NCI-H446 (cell line): ENCODE measurements at regions not wholly inside any gene's neighbourhood (a gene's known extent, or its start where the extent isn't known, plus 50 kb on each side); places are given as distances from the start of the nearest gene placed in this dataset.

Experiments
- DNase-seq, 2 experiments: peaks; one replicate each; lab custom pipeline; 2025; lab: John Stamatoyannopoulos, UW

- DNase-seq, result no peak
Measured at GRCh38 chr5:62980884-62981283, 402.3 kb downstream of the LRRC70 start.

DNA sequence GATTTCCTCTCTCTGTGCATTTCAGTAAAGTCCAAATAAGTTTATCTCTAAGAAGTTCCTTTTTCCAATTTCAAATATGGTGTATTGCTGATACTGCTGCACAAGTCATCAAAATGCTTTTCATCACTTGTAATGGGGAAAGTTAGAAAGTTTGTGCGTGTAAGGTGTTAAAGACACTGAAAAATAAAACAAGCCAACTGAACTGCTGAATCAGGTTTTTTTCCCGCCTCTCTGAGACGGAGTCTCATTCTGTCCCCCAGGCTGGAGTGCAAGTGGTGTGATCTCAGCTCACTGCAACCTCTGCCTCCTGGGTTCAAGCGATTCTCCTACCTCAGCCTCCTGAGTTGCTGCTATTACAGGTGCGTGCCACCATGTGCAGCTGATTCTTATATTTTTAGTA is 400.9 kb downstream of the LRRC70 start:
- no peak for DNase-seq

DNA sequence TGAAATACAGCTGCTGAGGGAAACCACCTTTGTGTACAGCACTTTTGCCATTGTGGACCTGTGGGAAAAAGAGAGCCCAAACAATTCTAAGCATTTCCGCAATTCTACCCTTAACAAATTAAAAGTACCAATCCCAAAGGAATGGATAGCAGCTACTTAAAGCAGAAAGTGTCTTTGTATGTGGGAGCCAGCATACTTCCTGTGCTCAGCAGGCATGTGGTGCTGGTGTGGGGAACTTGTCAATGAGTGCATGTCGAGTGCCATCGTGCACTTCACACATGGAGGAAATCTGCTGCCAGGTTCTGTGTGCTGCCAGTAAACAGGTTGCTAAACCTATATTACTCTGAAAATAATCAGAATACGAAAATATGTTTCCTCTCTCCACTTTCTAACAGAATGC is 399.0 kb downstream of the LRRC70 start:
- no peak for DNase-seq

GRCh38 chr5:62974623-62975022 is 396.0 kb downstream of the LRRC70 start:
- no peak for DNase-seq

DNA sequence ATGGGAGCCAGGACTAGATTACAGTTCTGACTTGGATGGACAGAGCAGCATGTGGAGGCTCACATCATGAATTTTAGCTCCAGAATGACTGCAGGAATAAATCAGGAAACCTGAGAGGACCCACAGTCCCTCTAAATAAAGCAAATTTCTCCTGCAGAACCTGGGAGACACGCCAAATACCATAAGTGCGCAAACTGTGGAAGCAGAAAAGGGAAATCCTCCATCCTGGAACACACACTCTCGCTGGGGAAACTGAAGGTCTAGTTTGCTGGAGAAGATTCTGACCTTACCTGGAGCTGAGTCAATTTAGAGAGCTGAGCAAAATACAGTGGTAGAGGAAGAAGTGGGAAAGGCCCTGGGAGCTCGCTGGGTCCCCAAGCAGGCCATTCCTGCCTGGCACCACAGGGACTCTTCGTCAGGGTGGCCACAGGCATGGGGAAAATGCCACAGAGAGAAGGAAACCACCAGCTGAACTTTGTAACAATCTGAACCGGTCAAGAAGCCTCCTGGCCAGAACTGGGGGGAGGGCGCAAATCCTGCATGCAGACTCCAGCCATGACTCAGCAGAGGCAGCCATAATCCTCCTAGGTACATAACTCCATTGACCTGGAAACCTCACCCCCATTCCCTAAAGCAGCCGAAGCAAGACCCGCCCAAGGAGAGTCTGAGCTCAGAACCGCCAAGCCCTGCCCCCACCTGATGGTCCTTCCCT is 390.9 kb downstream of the LRRC70 start:
- no peak for DNase-seq

DNA sequence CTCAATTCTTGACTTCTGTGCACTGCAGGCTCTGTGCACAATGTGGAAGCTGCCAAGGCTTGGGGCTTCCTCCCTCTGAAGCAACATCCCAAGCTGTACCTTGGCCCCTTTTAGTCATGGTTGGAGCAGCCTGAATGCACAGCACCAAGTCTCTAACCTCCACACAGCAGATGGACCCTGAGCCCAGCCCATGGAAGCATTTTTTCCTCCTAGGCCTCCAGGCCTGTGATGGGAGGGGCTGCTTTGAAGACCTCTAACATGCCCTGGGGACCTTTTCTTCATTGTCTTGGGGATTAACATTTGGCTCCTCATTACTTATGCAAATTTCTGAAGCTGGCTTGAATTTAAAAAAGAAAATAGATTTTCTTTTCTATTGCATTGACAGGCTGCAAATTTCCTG is 385.8 kb downstream of the LRRC70 start:
- DNase-seq, result no peak

GRCh38 chr5:62960781-62961180 is 382.2 kb downstream of the LRRC70 start:
- DNase-seq, result no peak

DNA sequence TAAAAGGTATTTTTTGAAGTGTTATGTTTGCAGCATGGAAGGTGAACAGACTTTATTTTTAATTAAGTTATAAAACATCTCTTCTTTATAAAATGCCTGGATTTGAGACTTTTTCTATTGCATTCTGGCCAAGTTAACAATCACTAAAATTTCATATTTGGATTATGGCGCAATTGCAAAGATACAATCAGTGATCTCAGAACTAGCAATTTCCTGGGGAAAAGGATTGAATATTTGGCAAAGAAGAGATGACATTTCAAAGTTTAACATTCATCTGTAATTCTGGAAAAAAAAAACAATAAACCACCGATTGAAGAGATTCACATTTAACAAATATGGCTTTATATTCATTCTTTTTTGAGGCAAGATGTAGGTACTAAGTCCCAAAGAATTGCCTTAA is 378.0 kb downstream of the LRRC70 start:
- no peak for DNase-seq

GRCh38 chr5:62954578-62954977 is 376.0 kb downstream of the LRRC70 start:
- no peak for DNase-seq

- DNase-seq, result no peak
Measured at GRCh38 chr5:62948301-62948700, 369.7 kb downstream of the LRRC70 start.

GRCh38 chr5:62942384-62942783 is 363.8 kb downstream of the LRRC70 start:
- no peak for DNase-seq

- DNase-seq, result no peak
Measured at GRCh38 chr5:62938927-62939326, 360.3 kb downstream of the LRRC70 start.

DNA sequence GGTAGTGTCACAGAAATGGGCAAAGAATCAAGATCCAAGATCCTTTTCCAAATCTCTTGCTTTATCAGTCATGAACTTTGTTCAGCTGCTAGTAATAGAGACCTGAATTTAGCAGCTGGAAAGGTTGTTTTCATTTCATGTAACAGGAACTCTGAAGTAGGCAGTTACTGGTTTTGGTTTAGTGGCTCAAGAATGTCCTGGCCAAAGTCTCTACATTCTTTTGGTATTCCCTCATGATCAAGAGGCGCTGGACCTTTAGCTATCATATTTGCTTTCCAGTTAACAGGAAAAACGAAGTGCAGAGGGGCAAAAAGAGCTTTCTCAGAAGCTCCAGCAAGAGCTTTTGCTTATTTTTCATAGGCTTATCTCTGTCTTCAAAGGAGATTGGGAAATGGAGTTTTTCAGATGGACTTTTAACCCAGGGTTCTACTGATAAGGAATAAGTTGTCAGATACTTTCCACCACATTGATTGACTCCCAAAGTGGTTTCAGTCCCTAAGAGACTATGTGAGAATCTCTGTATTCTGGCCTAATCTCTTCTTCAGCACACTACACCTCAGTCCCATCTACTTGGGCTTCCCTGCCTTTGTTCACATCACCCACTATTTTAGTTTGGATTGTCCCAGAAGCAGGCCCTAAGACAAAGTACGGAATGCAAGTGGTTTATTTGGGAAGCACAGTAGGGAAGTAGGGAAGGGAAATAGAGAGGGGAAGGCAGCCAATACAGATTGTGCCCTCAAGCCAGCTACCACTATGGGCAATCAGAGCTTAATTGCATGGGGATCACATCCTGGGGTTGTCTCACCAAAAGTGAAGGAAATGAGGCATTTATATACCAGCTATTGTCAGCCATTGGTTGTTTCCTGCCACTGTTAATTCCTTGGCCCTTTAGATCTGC is 359.3 kb downstream of the LRRC70 start:
- DNase-seq, result no peak

- DNase-seq, result no peak
Measured at GRCh38 chr5:62935660-62936059, 357.0 kb downstream of the LRRC70 start.

DNA sequence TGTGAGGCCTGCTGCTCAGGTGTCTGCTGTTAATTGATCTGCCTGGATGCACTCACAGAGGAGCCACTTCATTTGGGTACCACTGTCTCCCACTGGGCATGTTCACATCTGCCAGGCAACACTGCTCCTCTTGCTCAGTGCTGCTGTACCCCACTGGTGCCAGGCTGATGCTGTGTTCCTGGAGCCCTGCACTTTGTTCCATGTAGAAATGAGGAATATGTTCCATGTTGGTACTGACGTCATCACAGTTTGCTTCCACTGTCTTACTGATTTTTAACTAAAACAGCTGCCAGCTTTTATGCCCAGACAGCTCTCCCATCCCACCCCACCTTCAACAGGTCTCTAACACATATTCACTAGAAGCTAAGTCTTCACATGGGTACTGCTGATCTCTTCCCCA is 355.7 kb downstream of the LRRC70 start:
- DNase-seq, result no peak

- DNase-seq, result no peak
Measured at GRCh38 chr5:62933261-62933660, 354.6 kb downstream of the LRRC70 start.

DNA sequence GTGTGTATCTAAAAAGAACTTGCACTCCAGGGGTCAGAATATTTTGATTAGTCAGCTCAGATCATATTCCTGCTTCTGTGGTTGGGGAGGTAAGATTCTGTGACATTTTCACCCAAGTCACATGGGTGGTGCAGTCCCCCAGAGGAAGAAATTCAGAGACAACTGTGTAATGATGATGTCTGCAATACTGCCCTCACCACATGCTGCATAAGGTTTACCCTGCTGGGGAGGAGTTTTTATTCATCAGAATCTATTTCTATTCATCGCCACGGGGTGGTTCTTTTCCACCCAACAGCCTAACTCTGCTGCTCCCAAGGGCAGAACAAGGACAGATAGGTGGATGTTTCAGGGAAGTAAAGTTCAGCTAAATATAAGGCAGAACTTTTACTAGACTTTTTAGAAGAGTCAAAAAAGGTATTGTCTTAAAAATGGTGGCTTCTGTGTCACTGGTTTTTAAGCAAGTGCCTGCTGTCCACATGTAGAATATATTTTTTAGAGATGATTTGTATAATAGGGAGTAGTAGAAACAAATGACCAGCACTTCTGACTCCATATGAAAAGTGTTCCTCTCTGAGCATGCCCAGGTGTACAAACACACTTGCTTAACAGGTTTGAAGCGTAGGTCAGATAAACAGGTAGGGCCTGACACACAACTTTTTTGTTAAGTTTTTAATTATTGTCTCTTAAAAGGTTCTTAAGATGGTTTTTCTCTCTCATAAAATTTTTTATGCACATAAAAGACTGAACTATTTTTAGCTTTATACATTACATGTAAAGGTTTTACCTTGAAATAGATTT is 352.7 kb downstream of the LRRC70 start:
- no peak for DNase-seq

GRCh38 chr5:62922191-62922590 is 343.6 kb downstream of the LRRC70 start:
- DNase-seq, result no peak

- no peak for DNase-seq
Measured at GRCh38 chr5:62920856-62921255, 342.2 kb downstream of the LRRC70 start.

GRCh38 chr5:62909326-62909725 is 330.7 kb downstream of the LRRC70 start:
- DNase-seq, result no peak

DNA sequence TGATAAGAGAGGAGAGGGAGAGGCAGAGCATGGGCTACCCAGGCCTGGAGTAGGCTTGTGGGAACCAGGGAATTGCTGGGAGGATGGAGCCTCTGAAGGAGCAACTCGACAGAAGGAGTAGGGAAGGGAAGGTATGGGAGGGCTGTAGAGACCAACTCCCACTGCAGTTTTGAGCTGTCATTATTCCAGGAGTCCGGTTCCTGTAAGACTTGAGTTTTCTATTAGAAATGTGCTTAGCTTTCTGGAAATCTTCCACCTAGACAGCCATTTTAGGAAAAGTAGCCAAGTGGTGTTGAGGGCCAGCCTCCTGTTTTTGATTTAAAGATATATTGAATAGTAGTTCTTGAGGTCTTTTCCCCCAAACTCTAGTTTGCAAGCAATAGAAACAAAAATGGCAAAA is 323.5 kb downstream of the LRRC70 start:
- DNase-seq, result no peak

GRCh38 chr5:62900976-62901375 is 322.4 kb downstream of the LRRC70 start:
- DNase-seq, result no peak
